ENCODE measurements at regions not wholly inside any gene's neighbourhood (a gene's known extent, or its start where the extent isn't known, plus 50 kb on each side); places are given as distances from the start of the nearest gene placed in this dataset.
"Not testable (repeated sequence)": the region's sequence is repeated elsewhere in the genome, so short reads cannot be mapped to it uniquely, and the experiment has no call there.

DNA sequence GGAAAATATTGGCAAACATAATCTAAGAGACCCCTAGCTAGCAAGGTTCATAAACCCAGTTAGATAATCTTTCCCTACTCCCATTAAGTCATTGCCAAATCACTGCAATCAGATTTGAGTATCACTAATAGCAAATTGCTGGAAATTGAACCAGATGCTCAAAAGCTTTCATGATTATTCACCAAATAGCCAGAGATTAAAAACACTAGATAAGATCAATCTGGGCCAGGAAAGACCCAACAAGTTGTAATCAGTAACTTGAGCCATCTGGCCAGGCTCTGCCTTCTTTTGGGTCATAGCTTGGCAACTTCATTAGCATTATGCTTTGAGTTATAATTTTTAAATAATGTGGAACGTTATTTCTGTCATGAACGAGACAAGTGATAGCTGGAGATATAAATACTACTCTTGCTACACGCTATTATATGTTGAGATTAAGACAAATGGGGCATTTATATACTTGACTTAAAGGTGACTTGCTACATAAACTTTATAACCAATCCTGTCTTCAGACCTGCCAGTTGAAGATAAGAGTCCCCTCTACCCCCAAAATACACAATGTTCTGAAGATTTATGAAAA lies 196.6 kb upstream of the EDNRA start:
- H3K4me3 ChIP-seq (ENCODE audit: low read length): no peak overlapping the region
- no peak for DNase-seq (ENCODE audit: low read depth)
- TF ChIP-seq, protein P1, sequence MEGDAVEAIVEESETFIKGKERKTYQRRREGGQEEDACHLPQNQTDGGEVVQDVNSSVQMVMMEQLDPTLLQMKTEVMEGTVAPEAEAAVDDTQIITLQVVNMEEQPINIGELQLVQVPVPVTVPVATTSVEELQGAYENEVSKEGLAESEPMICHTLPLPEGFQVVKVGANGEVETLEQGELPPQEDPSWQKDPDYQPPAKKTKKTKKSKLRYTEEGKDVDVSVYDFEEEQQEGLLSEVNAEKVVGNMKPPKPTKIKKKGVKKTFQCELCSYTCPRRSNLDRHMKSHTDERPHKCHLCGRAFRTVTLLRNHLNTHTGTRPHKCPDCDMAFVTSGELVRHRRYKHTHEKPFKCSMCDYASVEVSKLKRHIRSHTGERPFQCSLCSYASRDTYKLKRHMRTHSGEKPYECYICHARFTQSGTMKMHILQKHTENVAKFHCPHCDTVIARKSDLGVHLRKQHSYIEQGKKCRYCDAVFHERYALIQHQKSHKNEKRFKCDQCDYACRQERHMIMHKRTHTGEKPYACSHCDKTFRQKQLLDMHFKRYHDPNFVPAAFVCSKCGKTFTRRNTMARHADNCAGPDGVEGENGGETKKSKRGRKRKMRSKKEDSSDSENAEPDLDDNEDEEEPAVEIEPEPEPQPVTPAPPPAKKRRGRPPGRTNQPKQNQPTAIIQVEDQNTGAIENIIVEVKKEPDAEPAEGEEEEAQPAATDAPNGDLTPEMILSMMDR (conservative IDR thresholded peaks at IDR 0.05; ENCODE audit: low read depth, low read length): no peak

DNA sequence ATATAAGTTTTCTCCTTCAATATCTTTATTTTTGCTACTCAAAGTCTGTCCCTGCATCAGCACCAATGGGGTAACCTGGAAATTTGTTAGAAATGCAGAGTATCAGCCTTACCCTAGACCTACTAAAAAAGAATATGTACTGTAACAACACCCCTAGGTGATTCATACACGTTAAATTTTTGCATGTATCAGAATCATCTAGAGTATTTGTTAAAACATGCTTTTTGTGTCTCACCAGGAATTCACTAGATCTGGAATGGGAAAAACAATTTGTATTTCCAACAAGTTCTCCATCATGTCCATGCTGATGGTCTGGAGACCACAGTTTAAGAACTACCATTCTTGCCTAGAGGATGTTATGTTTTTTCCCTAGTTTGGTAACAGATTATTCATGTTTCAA lies 196.0 kb upstream of the EDNRA start:
- no peak overlapping the region for H3K4me3 ChIP-seq (ENCODE audit: low read length)
- DNase-seq (ENCODE audit: low read depth): no peak
- TF ChIP-seq, protein P1 (conservative IDR thresholded peaks at IDR 0.05; ENCODE audit: low read depth, low read length): no peak

DNA sequence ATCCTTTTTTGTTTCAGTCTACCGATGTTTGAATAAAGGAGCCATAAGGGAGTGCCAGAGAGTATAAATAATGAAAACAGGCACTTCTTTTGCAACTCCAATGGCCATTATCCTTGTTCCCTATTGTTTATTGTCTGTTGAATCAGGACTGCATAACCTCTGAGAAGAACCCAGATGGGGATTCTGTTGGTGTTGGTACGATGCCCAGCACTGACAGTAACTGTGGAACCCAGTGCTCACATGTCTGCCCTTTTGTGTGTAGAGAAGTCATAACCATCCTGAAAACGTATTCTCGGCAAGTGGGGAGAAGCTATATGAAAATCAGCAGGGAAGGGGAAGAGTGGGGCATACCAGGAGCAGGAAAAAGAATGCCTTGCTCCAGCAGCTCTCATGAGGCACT lies 195.1 kb upstream of the EDNRA start:
- no peak for DNase-seq (ENCODE audit: low read depth)
- TF ChIP-seq, protein P1 (conservative IDR thresholded peaks at IDR 0.05; ENCODE audit: low read depth, low read length): no peak
- no peak overlapping the region for H3K4me3 ChIP-seq (ENCODE audit: low read length)

DNA sequence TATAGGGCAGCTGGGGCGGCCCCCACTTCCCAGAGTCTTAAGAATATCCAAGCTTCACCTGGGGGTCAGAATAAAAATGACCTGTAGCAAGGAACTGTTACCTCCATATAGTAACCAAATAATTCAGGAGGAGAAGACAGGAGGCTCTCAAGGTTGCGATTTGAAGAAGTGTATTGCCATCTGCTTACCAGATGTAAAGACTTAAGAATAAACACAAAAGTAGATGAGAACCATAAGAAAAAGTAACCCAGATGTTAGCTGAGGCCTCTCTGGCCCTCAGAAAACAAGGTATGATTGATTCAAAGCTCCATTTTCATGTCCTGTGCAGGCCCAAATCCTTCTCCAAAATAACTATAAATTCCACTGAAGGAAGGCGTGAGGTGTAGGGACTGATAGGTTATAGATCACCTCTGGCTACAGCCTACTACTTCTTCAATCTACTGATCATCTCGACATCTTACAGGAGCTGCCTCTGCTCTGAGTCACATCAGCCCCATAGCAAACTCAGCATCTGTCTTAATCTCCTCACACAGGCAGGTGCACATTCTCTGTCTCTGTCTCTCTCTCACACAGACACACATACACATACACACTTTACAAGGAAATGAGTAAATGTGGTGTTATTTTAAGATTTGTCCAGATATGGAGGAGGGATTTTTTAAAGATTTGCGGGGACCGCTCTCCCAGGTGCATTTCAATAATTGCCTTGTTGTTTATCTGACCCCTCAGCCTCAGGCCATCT lies 193.9 kb upstream of the EDNRA start:
- H3K4me3 ChIP-seq (ENCODE audit: low read length): no peak overlapping the region
- TF ChIP-seq, protein P1 (conservative IDR thresholded peaks at IDR 0.05; ENCODE audit: low read depth, low read length): no peak
- no peak for DNase-seq (ENCODE audit: low read depth)

DNA sequence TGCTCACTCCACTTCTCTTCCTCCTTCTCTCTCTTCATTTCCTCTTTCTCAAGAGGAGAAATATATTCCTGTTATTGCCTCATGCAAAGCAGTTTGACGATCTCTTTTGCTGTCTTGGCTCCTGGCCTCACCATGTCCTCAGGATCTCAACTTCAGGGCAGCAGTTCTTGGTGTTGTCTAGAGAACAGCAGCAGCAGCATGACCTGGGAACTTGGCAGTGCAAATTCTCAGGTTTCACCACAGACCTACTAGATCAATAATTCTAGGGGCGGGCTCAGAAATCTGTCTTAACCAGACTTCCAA lies 193.4 kb upstream of the EDNRA start:
- TF ChIP-seq, protein P1 (conservative IDR thresholded peaks at IDR 0.05; ENCODE audit: low read depth, low read length): no peak
- no peak for DNase-seq (ENCODE audit: low read depth)
- no peak overlapping the region for H3K4me3 ChIP-seq (ENCODE audit: low read length)

DNA sequence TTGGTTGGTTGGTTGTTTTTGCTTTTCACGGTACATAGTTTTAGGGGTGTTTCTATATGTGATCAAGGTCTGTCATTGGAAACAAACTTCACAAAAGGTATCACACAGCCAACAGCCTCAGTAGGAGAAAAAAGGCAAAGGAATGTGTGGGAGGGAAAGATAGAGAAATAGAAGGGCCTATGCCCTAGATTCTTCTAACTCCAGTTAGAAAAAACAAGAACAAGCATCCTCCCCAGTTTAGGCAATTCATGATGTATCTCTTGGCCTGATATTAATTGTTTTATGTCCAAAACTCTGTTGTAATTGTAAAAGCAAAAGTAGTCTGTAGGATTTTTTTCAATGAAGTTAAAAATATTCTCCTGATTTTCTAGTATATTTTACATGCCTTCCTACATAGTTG lies 192.4 kb upstream of the EDNRA start:
- no peak overlapping the region for H3K4me3 ChIP-seq (ENCODE audit: low read length)
- TF ChIP-seq, protein P1 (conservative IDR thresholded peaks at IDR 0.05; ENCODE audit: low read depth, low read length): no peak
- no peak for DNase-seq (ENCODE audit: low read depth)

DNA sequence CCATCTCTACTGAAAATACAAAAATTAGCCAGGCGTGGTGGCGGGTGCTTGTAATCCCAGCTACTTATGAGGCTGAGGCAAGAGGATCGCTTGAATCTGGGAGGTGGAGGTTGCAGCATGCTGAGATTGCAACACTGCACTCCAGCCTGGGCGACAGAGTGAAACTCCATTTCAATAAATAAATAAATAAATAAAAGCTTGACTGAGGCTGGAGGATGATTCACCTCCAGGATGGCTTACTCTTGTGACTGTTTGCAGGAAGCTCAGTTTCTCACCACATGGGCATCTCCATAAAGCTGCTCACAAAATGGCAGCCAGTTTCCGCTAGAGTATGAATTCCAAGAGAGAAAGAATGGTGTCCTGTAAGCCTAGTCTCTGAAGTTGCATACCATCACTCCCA lies 191.7 kb upstream of the EDNRA start:
- no peak overlapping the region for H3K4me3 ChIP-seq (ENCODE audit: low read length)
- TF ChIP-seq, protein P1 (conservative IDR thresholded peaks at IDR 0.05; ENCODE audit: low read depth, low read length): no peak
- DNase-seq (ENCODE audit: low read depth): no peak

DNA sequence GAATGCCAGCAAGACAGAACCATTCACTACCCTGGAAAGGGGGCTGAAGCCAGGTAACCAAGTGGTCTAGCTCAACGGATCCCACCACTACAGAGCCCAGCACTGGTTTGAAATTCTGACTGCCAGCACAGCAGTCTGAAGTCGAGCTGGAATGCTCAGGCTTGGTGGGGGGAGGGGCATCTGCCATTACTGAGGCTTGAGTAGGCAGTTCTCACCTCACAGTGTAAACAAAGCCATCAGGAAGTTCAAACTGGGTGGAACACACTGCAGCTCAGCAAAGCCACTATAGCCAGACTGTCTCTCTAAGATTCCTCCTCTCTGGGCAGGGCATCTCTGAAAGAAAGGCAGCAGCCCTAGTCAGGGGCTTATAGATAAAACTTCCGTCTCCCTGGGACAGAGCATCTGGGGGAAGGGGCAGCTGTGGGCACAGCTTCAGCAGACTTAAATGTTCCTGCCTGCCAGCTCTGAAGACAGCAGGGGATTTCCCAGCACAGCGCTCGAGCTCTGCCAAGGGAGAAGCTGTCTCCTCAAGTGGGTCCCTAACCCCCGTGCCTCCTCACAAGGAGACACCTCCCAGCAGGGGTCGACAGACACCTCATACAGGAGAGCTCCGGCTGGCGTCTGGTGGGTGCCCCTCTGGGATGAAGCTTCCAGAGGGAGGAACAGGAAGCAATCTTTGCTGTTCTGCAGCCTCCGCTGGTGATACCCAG lies 188.1 kb upstream of the EDNRA start:
- H3K4me3 ChIP-seq (ENCODE audit: low read length); DNase-seq (ENCODE audit: low read depth): not testable (repeated sequence)

DNA sequence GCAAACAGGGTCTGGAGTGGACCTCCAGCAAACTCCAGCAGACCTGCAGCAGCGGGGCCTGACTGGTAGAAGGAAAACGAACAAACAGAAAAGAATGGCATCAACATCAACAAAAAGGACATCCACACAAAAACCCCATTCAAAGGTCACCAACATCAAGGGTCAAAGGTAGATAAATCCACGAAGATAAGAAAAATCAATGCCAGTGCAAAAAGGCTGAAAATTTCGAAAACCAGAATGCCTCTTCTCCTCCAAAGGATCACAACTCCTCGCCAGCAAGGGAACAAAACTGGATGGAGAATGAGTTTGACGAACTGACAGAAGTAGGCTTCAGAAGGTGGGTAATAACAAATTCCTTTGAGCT lies 187.6 kb upstream of the EDNRA start:
- not testable (repeated sequence) for DNase-seq (ENCODE audit: low read depth)

More for the DNA sequence above, 187.6 kb upstream of the EDNRA start:
- H3K4me3 ChIP-seq (ENCODE audit: low read length): not testable (repeated sequence)

All from retinal pigment epithelial cell (primary cell).